Hepatocyte (in vitro differentiated cells): ENCODE measurements at regions not wholly inside any gene's neighbourhood (a gene's known extent, or its start where the extent isn't known, plus 50 kb on each side); places are given as distances from the start of the nearest gene placed in this dataset.

ENCODE experiments used
- DNase-seq: peaks from one replicate; pipeline ENCODE4 v3.0.0-alpha.2; 2016; ENCODE audit warnings: low spot score
- H2AFZ ChIP-seq: fragments of 200-600 bp; sonication (generic); 2 replicates; pipeline ENCODE4 v1.6.0; 2016; ENCODE audit warnings: antibody characterized with exemption, mild to moderate bottlenecking
- H3K27ac ChIP-seq: fragments of 200-600 bp; sonication (generic); 2 replicates; pipeline ENCODE4 v1.5.1; 2016; ENCODE audit warnings: mild to moderate bottlenecking
- H3K27me3 ChIP-seq: fragments of 200-600 bp; sonication (generic); 2 replicates; pipeline ENCODE4 v1.6.1; 2016
- H3K36me3 ChIP-seq: fragments of 200-600 bp; sonication (generic); replicated peaks from 2 replicates; pipeline ENCODE4 v1.5.1; 2016; ENCODE audit warnings: low read depth; ENCODE audit not compliant: insufficient read depth
- H3K4me1 ChIP-seq: fragments of 200-600 bp; sonication (generic); 2 replicates; pipeline ENCODE4 v1.5.1; 2016; ENCODE audit warnings: mild to moderate bottlenecking, moderate library complexity; ENCODE audit not compliant: insufficient read depth
- H3K4me2 ChIP-seq: fragments of 200-600 bp; sonication (generic); 2 replicates; pipeline ENCODE4 v1.6.0; 2016
- H3K4me3 ChIP-seq: fragments of 200-600 bp; sonication (generic); 2 replicates; pipeline ENCODE4 v1.5.1; 2016; ENCODE audit warnings: mild to moderate bottlenecking
- H3K79me2 ChIP-seq: fragments of 200-600 bp; sonication (generic); 2 replicates; pipeline ENCODE4 v1.6.0; 2017; ENCODE audit warnings: mild to moderate bottlenecking
- H3K9me2 ChIP-seq: fragments of 200-600 bp; sonication (generic); replicated peaks from 2 replicates; pipeline ENCODE4 v1.6.0; 2017; ENCODE audit warnings: mild to moderate bottlenecking; ENCODE audit not compliant: insufficient read depth
- H3K9me3 ChIP-seq: fragments of 200-600 bp; sonication (generic); 2 replicates; pipeline ENCODE4 v1.5.1; 2016; ENCODE audit warnings: low read depth, mild to moderate bottlenecking
- H4K20me1 ChIP-seq: fragments of 200-600 bp; sonication (generic); 2 replicates; pipeline ENCODE4 v1.6.0; 2016; ENCODE audit warnings: mild to moderate bottlenecking; ENCODE audit not compliant: insufficient read depth, poor library complexity, severe bottlenecking
- CTCF ChIP-seq: fragments of 200-600 bp; sonication (generic); IDR thresholded peaks from 2 replicates; pipeline ENCODE4 v1.5.1; 2016; ENCODE audit warnings: antibody characterized with exemption, mild to moderate bottlenecking; ENCODE audit not compliant: poor library complexity
- EZH2 ChIP-seq: fragments of 200-600 bp; sonication (generic); IDR thresholded peaks from 2 replicates; pipeline ENCODE4 v1.6.1; 2016; ENCODE audit warnings: antibody characterized with exemption, mild to moderate bottlenecking, borderline replicate concordance
- EZH2phosphoT487 ChIP-seq: fragments of 200-600 bp; sonication (generic); IDR thresholded peaks from one replicate; pipeline ENCODE4 v1.6.1; 2018; ENCODE audit warnings: antibody characterized with exemption, mild to moderate bottlenecking, low read depth, moderate library complexity; ENCODE audit not compliant: unreplicated experiment, severe bottlenecking
- WGBS: methylation state at CpG from one replicate; pipeline ENCODE4 v1.1.6; 2016; ENCODE audit warnings: low lambda C conversion rate; ENCODE audit errors: missing lambda C conversion rate; 5-methylcytosine and 5-hydroxymethylcytosine counted together

- no peaks in the 10 kb centered on the region for H3K9me2 ChIP-seq
- 71% methylated on average over 3 of the region's 3 CpGs for WGBS
Observed at GRCh38 chr3:22959593-22959992, 243.5 kb upstream of the UBE2E2 start.

GRCh38 chr3:22960105-22960984, 242.8 kb upstream of the UBE2E2 start:
- Histone ChIP-seq H3K9me3 (no peaks in the 10 kb centered on the region), H3K4me2 (peak overlapping the region; percentile 65), H3K36me3 (no peaks in the 10 kb centered on the region), H4K20me1 (no peaks in the 10 kb centered on the region), H3K79me2 (no peaks in the 10 kb centered on the region), H3K4me3 (no peak overlapping the region), H3K27ac (no peak overlapping the region), H3K9me2 (no peaks in the 10 kb centered on the region), H3K4me1 (no peaks in the 10 kb centered on the region), H2AFZ (no peak overlapping the region), H3K27me3 (no peaks in the 10 kb centered on the region)
- no peak for TF ChIP-seq EZH2phosphoT487
- peak; percentile 91 for TF ChIP-seq CTCF
- DNase-seq, result peak; percentile 72
- 13% methylated on average over 8 of the region's 8 CpGs for WGBS

More at GRCh38 chr3:22959593-22959992, 243.5 kb upstream of the UBE2E2 start:
- H3K27ac ChIP-seq, result no peak overlapping the region
- no peaks in the 10 kb centered on the region for H3K4me1 ChIP-seq
- no peak overlapping the region for H2AFZ ChIP-seq
- no peaks in the 10 kb centered on the region for H4K20me1 ChIP-seq
- DNase-seq, result no peak
- H3K79me2 ChIP-seq, result no peaks in the 10 kb centered on the region
- peak overlapping the region; percentile 65 for H3K4me2 ChIP-seq
- no peaks in the 10 kb centered on the region for H3K27me3 ChIP-seq
- H3K9me3 ChIP-seq, result no peaks in the 10 kb centered on the region
- no peak overlapping the region for H3K4me3 ChIP-seq
- TF ChIP-seq CTCF (no peak), EZH2phosphoT487 (no peak), EZH2 (no peak)
- no peaks in the 10 kb centered on the region for H3K36me3 ChIP-seq

- Histone ChIP-seq H3K9me3 (no peaks in the 10 kb centered on the region), H3K4me2 (no peak overlapping the region), H4K20me1 (no peaks in the 10 kb centered on the region), H2AFZ (no peak overlapping the region), H3K27ac (no peak overlapping the region), H3K27me3 (no peaks in the 10 kb centered on the region), H3K79me2 (no peaks in the 10 kb centered on the region), H3K4me3 (no peak overlapping the region), H3K4me1 (no peaks in the 10 kb centered on the region), H3K9me2 (no peaks in the 10 kb centered on the region), H3K36me3 (no peaks in the 10 kb centered on the region)
- WGBS, result 83% methylated on average over 3 of the region's 3 CpGs
- TF ChIP-seq EZH2phosphoT487 (no peak), CTCF (no peak), EZH2 (no peak)
- DNase-seq, result no peak
Observed at GRCh38 chr3:22962244-22962643, 240.9 kb upstream of the UBE2E2 start.
